Osteoblast (primary cell): ENCODE measurements at regions not wholly inside any gene's neighbourhood (a gene's known extent, or its start where the extent isn't known, plus 50 kb on each side); places are given as distances from the start of the nearest gene placed in this dataset.

Source experiments
- DNase-seq: peaks from one replicate; pipeline ENCODE4 v3.0.0; 2011; ENCODE audit warnings: low spot score, mixed read lengths; ENCODE audit not compliant: insufficient read length; ENCODE audit errors: missing footprints
- H2AFZ ChIP-seq: 2 replicates; pipeline ENCODE4 v1.6.0; 2011; ENCODE audit warnings: mild to moderate bottlenecking, low read length
- H3K27ac ChIP-seq: 2 replicates; pipeline ENCODE4 v1.5.1; 2011; ENCODE audit warnings: mild to moderate bottlenecking, low read depth, low read length, moderate library complexity
- H3K27me3 ChIP-seq: 2 replicates; pipeline ENCODE4 v1.6.0; 2012; ENCODE audit warnings: mild to moderate bottlenecking, control low read depth, inconsistent platforms, low read length, moderate library complexity; ENCODE audit not compliant: insufficient read depth
- H3K36me3 ChIP-seq: 2 replicates; pipeline ENCODE4 v1.5.1; 2011; ENCODE audit warnings: mild to moderate bottlenecking, low read length, control low read depth, moderate library complexity; ENCODE audit not compliant: insufficient read depth
- H3K4me1 ChIP-seq: 2 replicates; pipeline ENCODE4 v1.5.1; 2011; ENCODE audit warnings: mild to moderate bottlenecking, low read length, control low read depth, moderate library complexity; ENCODE audit not compliant: insufficient read depth
- H3K4me2 ChIP-seq: 2 replicates; pipeline ENCODE4 v1.6.0; 2011; ENCODE audit warnings: mild to moderate bottlenecking, low read length; ENCODE audit not compliant: insufficient read depth
- H3K4me3 ChIP-seq: fragments of 200-600 bp; sonication (generic); 3 replicates; pipeline ENCODE4 v1.5.1; 2012; ENCODE audit warnings: mild to moderate bottlenecking, low read length, inconsistent platforms; ENCODE audit not compliant: insufficient read depth
- H3K79me2 ChIP-seq: 2 replicates; pipeline ENCODE4 v1.6.0; 2012; ENCODE audit warnings: mild to moderate bottlenecking, low read length, control low read depth, inconsistent platforms; ENCODE audit not compliant: insufficient read depth
- H3K9me3 ChIP-seq: 2 replicates; pipeline ENCODE4 v1.5.1; 2011; ENCODE audit warnings: low read depth, low read length, control low read depth
- H4K20me1 ChIP-seq: 2 replicates; pipeline ENCODE4 v1.6.0; 2012; ENCODE audit warnings: mild to moderate bottlenecking, low read length, control low read depth; ENCODE audit not compliant: insufficient read depth
- TF ChIP-seq, protein P1 (sequence below): IDR thresholded peaks from 2 replicates; pipeline ENCODE4 v1.5.1; 2011; ENCODE audit warnings: mild to moderate bottlenecking, low read depth, low read length, moderate library complexity; ENCODE audit errors: extremely low read depth

- H4K20me1 ChIP-seq, result no peaks in the 10 kb centered on the region
- no peaks in the 10 kb centered on the region for H3K27me3 ChIP-seq
- no peak overlapping the region for H2AFZ ChIP-seq
- DNase-seq, result no peak
- no peaks in the 10 kb centered on the region for H3K9me3 ChIP-seq
- H3K79me2 ChIP-seq, result no peaks in the 10 kb centered on the region
- H3K4me3 ChIP-seq, result no peak overlapping the region
- H3K4me2 ChIP-seq, result no peak overlapping the region
- H3K4me1 ChIP-seq, result peaks cover 38% of the 10 kb centered on the region
- no peaks in the 10 kb centered on the region for H3K36me3 ChIP-seq
- H3K27ac ChIP-seq, result no peak overlapping the region
- TF ChIP-seq, protein P1, sequence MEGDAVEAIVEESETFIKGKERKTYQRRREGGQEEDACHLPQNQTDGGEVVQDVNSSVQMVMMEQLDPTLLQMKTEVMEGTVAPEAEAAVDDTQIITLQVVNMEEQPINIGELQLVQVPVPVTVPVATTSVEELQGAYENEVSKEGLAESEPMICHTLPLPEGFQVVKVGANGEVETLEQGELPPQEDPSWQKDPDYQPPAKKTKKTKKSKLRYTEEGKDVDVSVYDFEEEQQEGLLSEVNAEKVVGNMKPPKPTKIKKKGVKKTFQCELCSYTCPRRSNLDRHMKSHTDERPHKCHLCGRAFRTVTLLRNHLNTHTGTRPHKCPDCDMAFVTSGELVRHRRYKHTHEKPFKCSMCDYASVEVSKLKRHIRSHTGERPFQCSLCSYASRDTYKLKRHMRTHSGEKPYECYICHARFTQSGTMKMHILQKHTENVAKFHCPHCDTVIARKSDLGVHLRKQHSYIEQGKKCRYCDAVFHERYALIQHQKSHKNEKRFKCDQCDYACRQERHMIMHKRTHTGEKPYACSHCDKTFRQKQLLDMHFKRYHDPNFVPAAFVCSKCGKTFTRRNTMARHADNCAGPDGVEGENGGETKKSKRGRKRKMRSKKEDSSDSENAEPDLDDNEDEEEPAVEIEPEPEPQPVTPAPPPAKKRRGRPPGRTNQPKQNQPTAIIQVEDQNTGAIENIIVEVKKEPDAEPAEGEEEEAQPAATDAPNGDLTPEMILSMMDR, result no peak
Measured at GRCh38 chr2:191577605-191578004, 100.3 kb upstream of the NABP1 start.

DNA sequence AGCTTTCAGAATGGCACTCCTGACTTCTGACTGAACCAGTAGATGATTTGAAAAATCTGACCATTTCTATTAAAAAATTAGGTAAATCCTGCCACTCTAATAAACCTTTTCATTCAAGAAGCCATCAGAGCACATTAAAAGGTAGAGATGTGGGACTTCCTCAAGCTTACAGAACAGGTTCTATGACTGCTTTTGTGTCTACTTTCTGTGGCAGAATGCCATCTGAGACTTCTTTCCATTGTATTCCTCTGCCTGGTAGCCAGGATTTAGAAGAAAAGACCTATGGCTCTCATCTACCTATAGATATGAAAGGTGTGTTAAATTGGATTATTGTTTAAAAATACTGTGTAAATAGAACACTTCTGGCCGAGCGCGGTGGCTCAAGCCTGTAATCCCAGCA lies 99.9 kb upstream of the NABP1 start:
- no peaks in the 10 kb centered on the region for H3K27me3 ChIP-seq
- H3K36me3 ChIP-seq, result no peaks in the 10 kb centered on the region
- H3K27ac ChIP-seq, result no peak overlapping the region
- H4K20me1 ChIP-seq, result no peaks in the 10 kb centered on the region
- H2AFZ ChIP-seq, result no peak overlapping the region
- TF ChIP-seq, protein P1, result no peak
- DNase-seq, result no peak
- no peak overlapping the region for H3K4me3 ChIP-seq
- no peaks in the 10 kb centered on the region for H3K79me2 ChIP-seq
- H3K9me3 ChIP-seq, result no peaks in the 10 kb centered on the region
- no peak overlapping the region for H3K4me2 ChIP-seq
- H3K4me1 ChIP-seq, result peaks cover 42% of the 10 kb centered on the region

- peaks cover 24% of the 10 kb centered on the region for H3K4me1 ChIP-seq
- H3K9me3 ChIP-seq, result no peaks in the 10 kb centered on the region
- peak overlapping the region; percentile 11 for H3K4me2 ChIP-seq
- TF ChIP-seq, protein P1, result no peak
- no peaks in the 10 kb centered on the region for H4K20me1 ChIP-seq
- H2AFZ ChIP-seq, result no peak overlapping the region
- peak overlapping the region; percentile 69 for H3K27ac ChIP-seq
- no peaks in the 10 kb centered on the region for H3K79me2 ChIP-seq
- no peak overlapping the region for H3K4me3 ChIP-seq
- no peaks in the 10 kb centered on the region for H3K27me3 ChIP-seq
- no peak for DNase-seq
- no peaks in the 10 kb centered on the region for H3K36me3 ChIP-seq
Measured at GRCh38 chr2:191580581-191580980, 97.4 kb upstream of the NABP1 start.

GRCh38 chr2:191581003-191581402 lies 96.9 kb upstream of the NABP1 start:
- Histone ChIP-seq H3K4me1 (peaks cover 24% of the 10 kb centered on the region), H3K4me3 (no peak overlapping the region), H3K79me2 (no peaks in the 10 kb centered on the region), H4K20me1 (no peaks in the 10 kb centered on the region), H2AFZ (no peak overlapping the region), H3K36me3 (no peaks in the 10 kb centered on the region), H3K27ac (peak overlapping the region; percentile 69), H3K4me2 (peak overlapping the region; percentile 11), H3K9me3 (no peaks in the 10 kb centered on the region), H3K27me3 (no peaks in the 10 kb centered on the region)
- TF ChIP-seq, protein P1, result no peak
- DNase-seq, result peak; percentile 1
